ENCODE measurements at regions not wholly inside any gene's neighbourhood (a gene's known extent, or its start where the extent isn't known, plus 50 kb on each side); places are given as distances from the start of the nearest gene placed in this dataset.

GRCh38 chr10:65710306-65710705 is 1215.5 kb upstream of the LRRTM3 start:
- no peak for TF ChIP-seq EZH2 (IDR thresholded peaks at IDR 0.05; ENCODE audit: low read depth, unreplicated experiment)
- no peak for TF ChIP-seq CTCF (conservative IDR thresholded peaks at IDR 0.05; ENCODE audit: low read depth in 2 of 2)
- no peak for TF ChIP-seq EZH2phosphoT487 (IDR thresholded peaks at IDR 0.05; ENCODE audit: unreplicated experiment)
- TF ChIP-seq REST (IDR thresholded peaks at IDR 0.05; ENCODE audit: unreplicated experiment), result no peak
